K562 (cell line): ENCODE measurements at regions not wholly inside any gene's neighbourhood (a gene's known extent, or its start where the extent isn't known, plus 50 kb on each side); places are given as distances from the start of the nearest gene placed in this dataset.

Source experiments
- ARID2 ChIP-seq: fragments of 450-650 bp; IDR thresholded peaks from 2 replicates; pipeline ENCODE4 v1.6.1; 2017; ENCODE audit warnings: antibody characterized with exemption, mild to moderate bottlenecking
- ATF1 ChIP-seq, 2 experiments: fragments of 450-650 bp in 1 of 2; IDR thresholded peaks; 2 replicates each; pipeline ENCODE4 v1.6.1; 2016; ENCODE audit warnings: missing compliant biosample characterization in 1 of 2, missing genetic modification characterization in 1 of 2
- BACH1 ChIP-seq: fragments of 200-800 bp; sonication (Bioruptor generic); IDR thresholded peaks from 2 replicates; pipeline ENCODE4 v1.6.1; 2016; ENCODE audit warnings: missing genetic modification characterization, missing compliant biosample characterization
- CBFA2T2 ChIP-seq: fragments of 450-650 bp; conservative IDR thresholded peaks from 2 replicates; pipeline ENCODE4 v1.6.1; 2017; ENCODE audit warnings: mild to moderate bottlenecking
- CREM ChIP-seq: IDR thresholded peaks from 2 replicates; pipeline ENCODE4 v1.6.1; 2014; ENCODE audit warnings: antibody characterized with exemption, low read depth
- CXXC5 ChIP-seq: fragments of 250-450 bp; sonication (Bioruptor Pico); IDR thresholded peaks from 2 replicates; pipeline ENCODE4 v1.8.0; 2022; ENCODE audit warnings: inconsistent platforms, mild to moderate bottlenecking, moderate library complexity
- E2F4 ChIP-seq: sonication (generic); formaldehyde crosslinking; IDR thresholded peaks from 2 replicates; pipeline ENCODE4 v1.8.0; 2022; ENCODE audit warnings: mild to moderate bottlenecking, low read depth, missing genetic modification reagents
- FOXJ3 ChIP-seq: sonication (generic); formaldehyde crosslinking; IDR thresholded peaks from 2 replicates; pipeline ENCODE4 v1.4.0; 2020; ENCODE audit warnings: mild to moderate bottlenecking, missing genetic modification reagents
- KAT8 ChIP-seq: fragments of 450-650 bp; IDR thresholded peaks from 2 replicates; pipeline ENCODE4 v1.6.1; 2016; ENCODE audit warnings: low read depth, mild to moderate bottlenecking
- MAFK ChIP-seq: IDR thresholded peaks from 2 replicates; pipeline ENCODE4 v1.6.1; 2011; ENCODE audit warnings: low read length, improper control_type of control experiment
- MEIS2 ChIP-seq: fragments of 450-650 bp; IDR thresholded peaks from 2 replicates; pipeline ENCODE4 v1.6.1; 2014; ENCODE audit warnings: mild to moderate bottlenecking; ENCODE audit not compliant: partially characterized antibody
- POU5F1 ChIP-seq: fragments of 150-350 bp; IDR thresholded peaks from 2 replicates; pipeline ENCODE4 v1.6.1; 2014; ENCODE audit warnings: borderline replicate concordance, low read length, low read depth, mild to moderate bottlenecking; ENCODE audit not compliant: partially characterized antibody
- RAD21 ChIP-seq, 2 experiments: fragments of 250-450 bp in 1 of 2; fragments of 450-650 bp in 1 of 2; sonication (Bioruptor Pico) in 1 of 2; formaldehyde crosslinking in 1 of 2; IDR thresholded peaks in 1 of 2; conservative IDR thresholded peaks in 1 of 2; 2 replicates each; pipeline versions ENCODE4 v1.4.0 to v1.8.0; 2020 to 2022; ENCODE audit warnings: mild to moderate bottlenecking in 2 of 2, moderate library complexity in 1 of 2
- RNF2 ChIP-seq: sonication (generic); IDR thresholded peaks from 2 replicates; pipeline ENCODE4 v1.6.1; 2016
- SFPQ ChIP-seq: fragments of 200-400 bp; formaldehyde crosslinking; IDR thresholded peaks from 2 replicates; pipeline ENCODE4 v1.6.1; 2017; ENCODE audit warnings: mild to moderate bottlenecking, low read depth, low read length, moderate library complexity
- SMARCE1 ChIP-seq: fragments of 450-650 bp; IDR thresholded peaks from 2 replicates; pipeline ENCODE4 v1.7.1; 2016; ENCODE audit warnings: mild to moderate bottlenecking
- TCF3 ChIP-seq: sonication (generic); formaldehyde crosslinking; IDR thresholded peaks from 2 replicates; pipeline ENCODE4 v1.4.0; 2020; ENCODE audit warnings: mild to moderate bottlenecking, missing genetic modification reagents
- ZBED1 ChIP-seq: IDR thresholded peaks from 2 replicates; pipeline ENCODE4 v1.6.1; 2014
- ZBTB11 ChIP-seq, 3 experiments: fragments of 200-800 bp in 1 of 3; fragments of 250-450 bp in 1 of 3; fragments of 450-650 bp in 1 of 3; sonication (Bioruptor Pico) in 1 of 3; sonication (Bioruptor generic) in 1 of 3; formaldehyde crosslinking in 1 of 3; IDR thresholded peaks; 2 replicates each; pipeline versions ENCODE4 v1.6.1 to v1.8.0; 2016 to 2022; ENCODE audit warnings: mild to moderate bottlenecking in 2 of 3, missing genetic modification characterization in 2 of 3, missing compliant biosample characterization in 1 of 3, moderate library complexity in 1 of 3
- ZKSCAN1 ChIP-seq: fragments of 150-350 bp; IDR thresholded peaks from 2 replicates; pipeline ENCODE4 v1.6.1; 2016; ENCODE audit warnings: low read depth, low read length
- ZNF766 ChIP-seq: fragments of 200-800 bp; sonication (Bioruptor generic); conservative IDR thresholded peaks from 2 replicates; pipeline ENCODE4 v1.6.1; 2016; ENCODE audit warnings: missing genetic modification characterization, missing compliant biosample characterization

GRCh38 chr6:14721103-14721758 is 524.6 kb upstream of the JARID2 start (continued):
- TF ChIP-seq RNF2 (peak; percentile 28; the same call in 1 of the 2 replicates), SFPQ (no peak), SMARCE1 (peak; percentile 38; the same call in 1 of the 2 replicates), BACH1 (tag) (0 out of 2 replicates have a peak, but pooled peaks have one; percentile 60), KAT8 (no peak), ATF1 (CRISPR knock-in tag; IDR thresholded peaks at IDR 0.05) (no peak), ATF1 (tag; IDR thresholded peaks at IDR 0.05) (0 out of 2 replicates have a peak, but pooled peaks have one; percentile 21), E2F4 (CRISPR knock-in tag) (no peak), ZKSCAN1 (no peak), CXXC5 (CRISPR knock-in tag) (peak; percentile 20; the same call in 1 of the 2 replicates), RAD21 (CRISPR knock-in tag; conservative IDR thresholded peaks at IDR 0.05 in 1 of 2, IDR thresholded peaks at IDR 0.05 in 1 of 2) (peak in 1 of 2 experiments; percentile 21; a peak in 2 of 4 replicates), CREM (peak; percentile 42; the same call in 1 of the 2 replicates), FOXJ3 (CRISPR knock-in tag) (0 out of 2 replicates have a peak, but pooled peaks have one; percentile 35), ZBTB11 (CRISPR knock-in tag; IDR thresholded peaks at IDR 0.05) (peak in 1 of 3 experiments; percentile 44; a peak in 1 of 6 replicates), MEIS2 (peak; percentile 75), MAFK (0 out of 2 replicates have a peak, but pooled peaks have one; percentile 33), POU5F1 (no peak), ZNF766 (CRISPR knock-in tag) (peak; percentile 99), ZBED1 (no peak), CBFA2T2 (no peak), ARID2 (no peak), TCF3 (CRISPR knock-in tag) (0 out of 2 replicates have a peak, but pooled peaks have one; percentile 5)
